Keratinocyte (primary cell): ENCODE measurements at regions not wholly inside any gene's neighbourhood (a gene's known extent, or its start where the extent isn't known, plus 50 kb on each side); places are given as distances from the start of the nearest gene placed in this dataset.

Experiments used
- DNase-seq: peaks from one replicate; pipeline ENCODE4 v3.0.0-alpha.2; 2011; ENCODE audit warnings: low read depth, missing footprints, low spot score
- FAIRE-seq: peaks from 2 replicates; lab custom pipeline; 2011; peaks lifted over from hg19 to GRCh38; lab: Jason Lieb, UNC
- H2AFZ ChIP-seq: 2 replicates; pipeline ENCODE4 v1.6.0; 2012; ENCODE audit warnings: low read length, control low read depth, inconsistent platforms; ENCODE audit not compliant: control insufficient read depth
- H3K27ac ChIP-seq: 2 replicates; pipeline ENCODE4 v1.5.1; 2011; ENCODE audit warnings: low read length; ENCODE audit not compliant: control insufficient read depth, insufficient read depth
- H3K27me3 ChIP-seq: 3 replicates; pipeline ENCODE4 v1.6.0; 2011; ENCODE audit warnings: low read length; ENCODE audit not compliant: control insufficient read depth, insufficient read depth; ENCODE audit errors: extremely low read depth
- H3K36me3 ChIP-seq, 2 experiments: 2 replicates in 1 of 2; 3 replicates in 1 of 2; pipeline ENCODE4 v1.5.1; 2011; ENCODE audit warnings: low read length in 2 of 2, mild to moderate bottlenecking in 1 of 2; ENCODE audit not compliant: control insufficient read depth in 2 of 2, insufficient read depth in 2 of 2; ENCODE audit errors: extremely low read depth in 1 of 2
- H3K4me1 ChIP-seq: 3 replicates; pipeline ENCODE4 v1.5.1; 2011; ENCODE audit warnings: low read length; ENCODE audit not compliant: control insufficient read depth, insufficient read depth; ENCODE audit errors: extremely low read depth
- H3K4me2 ChIP-seq: 3 replicates; pipeline ENCODE4 v1.6.0; 2011; ENCODE audit warnings: low read depth, low read length; ENCODE audit not compliant: control insufficient read depth, insufficient read depth; ENCODE audit errors: extremely low read depth
- H3K4me3 ChIP-seq, 3 experiments: fragments of 200-600 bp in 1 of 3; sonication (generic) in 1 of 3; 2 replicates in 2 of 3; 3 replicates in 1 of 3; pipeline ENCODE4 v1.5.1; 2011 to 2016; ENCODE audit warnings: low read length in 3 of 3, mild to moderate bottlenecking in 3 of 3, control low read depth in 2 of 3, inconsistent platforms in 1 of 3, low read depth in 1 of 3, mixed read lengths in 1 of 3, mixed run types in 1 of 3, moderate library complexity in 1 of 3; ENCODE audit not compliant: control insufficient read depth in 2 of 3, insufficient read depth in 2 of 3; ENCODE audit errors: extremely low read depth in 1 of 3
- H3K79me2 ChIP-seq: 2 replicates; pipeline ENCODE4 v1.6.0; 2012; ENCODE audit warnings: low read length; ENCODE audit not compliant: control insufficient read depth, insufficient read depth
- H3K9ac ChIP-seq: 3 replicates; pipeline ENCODE4 v1.6.0; 2011; ENCODE audit warnings: low read length; ENCODE audit not compliant: control insufficient read depth, insufficient read depth; ENCODE audit errors: extremely low read depth
- H3K9me1 ChIP-seq: 3 replicates; pipeline ENCODE4 v1.6.0; 2011; ENCODE audit warnings: low read length; ENCODE audit not compliant: control insufficient read depth, insufficient read depth; ENCODE audit errors: extremely low read depth
- H3K9me3 ChIP-seq: 2 replicates; pipeline ENCODE4 v1.5.1; 2012; ENCODE audit warnings: low read depth, low read length; ENCODE audit not compliant: control insufficient read depth
- H4K20me1 ChIP-seq: 3 replicates; pipeline ENCODE4 v1.6.0; 2011; ENCODE audit warnings: low read length; ENCODE audit not compliant: control insufficient read depth, insufficient read depth; ENCODE audit errors: extremely low read depth
- CTCF ChIP-seq, 3 experiments: IDR thresholded peaks in 1 of 3; conservative IDR thresholded peaks in 1 of 3; optimal IDR thresholded peaks in 1 of 3; 2 replicates in 2 of 3; 3 replicates in 1 of 3; pipeline versions ENCODE3 to v1.5.1; 2011; ENCODE audit warnings: low read length in 3 of 3, mild to moderate bottlenecking in 3 of 3, moderate library complexity in 2 of 3, control low read depth in 1 of 3, inconsistent platforms in 1 of 3; ENCODE audit not compliant: insufficient read depth in 2 of 3; ENCODE audit errors: extremely low read depth in 1 of 3
- EZH2 ChIP-seq: IDR thresholded peaks from one replicate; pipeline ENCODE4 v1.6.1; 2012; ENCODE audit warnings: inconsistent platforms, mild to moderate bottlenecking, low read length, moderate library complexity
- dilution Hi-C: fragments of 300-500 bp; cut with MboI; formaldehyde crosslinking; loops from one replicate; pipeline ENCODE4 v1.7.0; 2020; ENCODE audit warnings: low sequenced_read_pairs; ENCODE audit not compliant: extremely low pct_ligation_motif_present

- no peak overlapping the region for H3K4me2 ChIP-seq
- no peaks in the 10 kb centered on the region for H3K4me1 ChIP-seq
- no peak for DNase-seq
- H3K4me3 ChIP-seq, result no peak overlapping the region
- H3K9me3 ChIP-seq, result no peaks in the 10 kb centered on the region
- H3K27ac ChIP-seq, result no peak overlapping the region
- no peaks in the 10 kb centered on the region for H3K79me2 ChIP-seq
- dilution Hi-C loops, result no loop called here
- peaks cover 21% of the 10 kb centered on the region for H3K27me3 ChIP-seq
- no peaks in the 10 kb centered on the region for H4K20me1 ChIP-seq
- no peaks in the 10 kb centered on the region for H3K36me3 ChIP-seq
- H2AFZ ChIP-seq, result no peak overlapping the region
- TF ChIP-seq EZH2 (no peak), CTCF (optimal IDR thresholded peaks at IDR 0.05 in 1 of 3, IDR thresholded peaks at IDR 0.05 in 1 of 3, conservative IDR thresholded peaks at IDR 0.05 in 1 of 3; ENCODE audit: extremely low read depth in 1 of 3, insufficient read depth in 2 of 3, low read length in 3 of 3) (no peak)
- FAIRE-seq, result no peak
- no peaks in the 10 kb centered on the region for H3K9me1 ChIP-seq
- no peak overlapping the region for H3K9ac ChIP-seq
Observed at GRCh38 chr2:7430869-7431641, 513.8 kb downstream of the RNF144A start.

DNA sequence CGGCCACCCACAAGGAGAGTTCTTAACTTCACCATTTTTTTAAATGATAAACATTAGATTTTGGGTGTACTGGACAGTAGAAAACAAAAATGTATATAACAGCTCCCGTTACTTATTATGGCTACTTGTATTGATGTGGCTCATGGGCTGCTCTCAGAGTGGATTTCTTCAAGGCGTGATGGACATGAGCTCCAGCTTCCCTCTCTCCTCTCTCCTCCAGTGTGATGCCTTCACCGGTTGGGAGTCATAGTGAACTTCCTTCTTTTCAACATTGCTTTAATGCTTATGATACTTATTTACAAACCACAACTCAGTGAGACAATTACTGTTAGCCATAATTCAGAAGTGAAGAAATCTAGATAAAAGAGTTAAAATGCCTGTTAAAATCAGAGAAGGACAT is 515.2 kb downstream of the RNF144A start:
- H3K9ac ChIP-seq, result no peak overlapping the region
- no peaks in the 10 kb centered on the region for H3K9me1 ChIP-seq
- no peak for DNase-seq
- no peaks in the 10 kb centered on the region for H4K20me1 ChIP-seq
- H3K4me2 ChIP-seq, result no peak overlapping the region
- no peak overlapping the region for H2AFZ ChIP-seq
- dilution Hi-C loops, result no loop called here
- H3K27me3 ChIP-seq, result peaks cover 21% of the 10 kb centered on the region
- no peaks in the 10 kb centered on the region for H3K36me3 ChIP-seq
- H3K4me1 ChIP-seq, result no peaks in the 10 kb centered on the region
- FAIRE-seq, result no peak
- H3K9me3 ChIP-seq, result no peaks in the 10 kb centered on the region
- TF ChIP-seq EZH2 (no peak), CTCF (optimal IDR thresholded peaks at IDR 0.05 in 1 of 3, IDR thresholded peaks at IDR 0.05 in 1 of 3, conservative IDR thresholded peaks at IDR 0.05 in 1 of 3; ENCODE audit: extremely low read depth in 1 of 3, insufficient read depth in 2 of 3, low read length in 3 of 3) (no peak)
- no peak overlapping the region for H3K4me3 ChIP-seq
- no peak overlapping the region for H3K27ac ChIP-seq
- no peaks in the 10 kb centered on the region for H3K79me2 ChIP-seq
